Ramos (cell line): ENCODE measurements at regions not wholly inside any gene's neighbourhood (a gene's known extent, or its start where the extent isn't known, plus 50 kb on each side); places are given as distances from the start of the nearest gene placed in this dataset.

Experiments used
- in situ Hi-C: fragments of 300-500 bp; cut with MboI; formaldehyde crosslinking; loops from one replicate; pipeline ENCODE4 v1.14.3; 2022; ENCODE audit warnings: low sequenced_read_pairs; ENCODE audit not compliant: unreplicated experiment

- in situ Hi-C loops: no loop called here
These were observed 167.9 kb downstream of the TFAP2C start for GRCh38 chr20:56797023-56797422.

- in situ Hi-C loops: no loop called here
These were observed 169.5 kb downstream of the TFAP2C start for GRCh38 chr20:56798634-56799033.

GRCh38 chr20:56799187-56799586, 170.1 kb downstream of the TFAP2C start:
- in situ Hi-C loops: no loop called here

GRCh38 chr20:56800088-56800487, 171.0 kb downstream of the TFAP2C start:
- in situ Hi-C loops: no loop called here

GRCh38 chr20:56801971-56802755, 173.1 kb downstream of the TFAP2C start:
- in situ Hi-C loops: no loop called here

- in situ Hi-C loops: no loop called here
These were observed 173.7 kb downstream of the TFAP2C start for GRCh38 chr20:56802805-56803204.

GRCh38 chr20:56805313-56805712, 176.2 kb downstream of the TFAP2C start:
- in situ Hi-C loops: no loop called here

GRCh38 chr20:56805966-56806365, 176.9 kb downstream of the TFAP2C start:
- in situ Hi-C loops: no loop called here

- in situ Hi-C loops: no loop called here
These were observed 177.9 kb downstream of the TFAP2C start for GRCh38 chr20:56806952-56807517.

- in situ Hi-C loops: no loop called here
These were observed 179.1 kb downstream of the TFAP2C start for GRCh38 chr20:56808117-56808725.

- in situ Hi-C loops: no loop called here
These were observed 179.6 kb downstream of the TFAP2C start for GRCh38 chr20:56808732-56809131.

GRCh38 chr20:56809668-56810067, 180.6 kb downstream of the TFAP2C start:
- in situ Hi-C loops: no loop called here

- in situ Hi-C loops: no loop called here
These were observed 181.0 kb downstream of the TFAP2C start for GRCh38 chr20:56810141-56810540.

- in situ Hi-C loops: no loop called here
These were observed 186.7 kb downstream of the TFAP2C start for GRCh38 chr20:56815796-56816195.

- in situ Hi-C loops: no loop called here
These were observed 187.2 kb downstream of the TFAP2C start for GRCh38 chr20:56816349-56816748.

- in situ Hi-C loops: no loop called here
These were observed 188.9 kb downstream of the TFAP2C start for GRCh38 chr20:56817780-56818675.

GRCh38 chr20:56820984-56821383, 191.9 kb downstream of the TFAP2C start:
- in situ Hi-C loops: no loop called here

- in situ Hi-C loops: no loop called here
These were observed 197.2 kb downstream of the TFAP2C start for GRCh38 chr20:56826306-56826704.

GRCh38 chr20:56826705-56827665, 197.9 kb downstream of the TFAP2C start:
- in situ Hi-C loops: no loop called here
